Left cardiac atrium (tissue), 4 donors: ENCODE measurements at regions not wholly inside any gene's neighbourhood (a gene's known extent, or its start where the extent isn't known, plus 50 kb on each side); places are given as distances from the start of the nearest gene placed in this dataset.
A peak's percentile ranks its signal among the peaks of the same experiment; 100 is the strongest.
"Not testable (repeated sequence)": the region's sequence is repeated elsewhere in the genome, so short reads cannot be mapped to it uniquely, and the experiment has no call there.

ENCODE experiments used
- ATAC-seq, 2 donors: fragments of 200-7000 bp; cut with Tn5 transposase; one replicate each; pipeline ENCODE4 v1.9.1; 2020; ENCODE audit warnings: mild to moderate bottlenecking in 2 of 2, moderate library complexity in 2 of 2
- DNase-seq: peaks from one replicate; pipeline ENCODE4 v3.0.0-alpha.2; 2020
- intact Hi-C, 2 donors: fragments of 100-400 bp; cut with DNase I; formaldehyde crosslinking; loops; one replicate each; pipeline versions ENCODE4 v1.14.1 to v1.15.1; 2022 to 2023
- donor health status: DM: no; HTN: yes; CAD: no.
- donor health status: DM: no; HTN: yes; CAD: no; lungs with severe emphysema.
- donor health status: DM: yes; HTN: yes; CAD: no.
- donor health status: Dilated cardiomyopathy.

DNA sequence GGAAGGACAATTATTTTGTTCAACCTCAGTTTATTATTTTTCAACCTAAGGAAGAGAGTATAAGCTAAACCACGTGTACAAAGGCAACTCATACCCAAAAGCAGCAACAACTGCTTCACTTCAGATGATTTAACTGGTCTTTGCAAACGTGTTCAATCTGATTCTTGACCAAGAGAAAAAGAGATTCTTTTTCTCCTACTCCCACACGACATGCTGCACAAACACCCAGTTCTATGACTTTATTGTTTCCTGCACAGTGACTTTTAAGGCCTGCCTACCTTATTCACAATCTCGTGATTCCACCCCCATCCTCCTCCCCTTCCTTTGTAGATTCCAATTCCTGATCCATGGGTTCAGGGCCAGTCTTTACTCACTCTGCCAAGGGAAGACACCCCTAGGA is 1394.8 kb upstream of the ZEB2 start:
- ATAC-seq (no peak), DNase-seq (no peak)
- intact Hi-C loops = no loop called here

DNA sequence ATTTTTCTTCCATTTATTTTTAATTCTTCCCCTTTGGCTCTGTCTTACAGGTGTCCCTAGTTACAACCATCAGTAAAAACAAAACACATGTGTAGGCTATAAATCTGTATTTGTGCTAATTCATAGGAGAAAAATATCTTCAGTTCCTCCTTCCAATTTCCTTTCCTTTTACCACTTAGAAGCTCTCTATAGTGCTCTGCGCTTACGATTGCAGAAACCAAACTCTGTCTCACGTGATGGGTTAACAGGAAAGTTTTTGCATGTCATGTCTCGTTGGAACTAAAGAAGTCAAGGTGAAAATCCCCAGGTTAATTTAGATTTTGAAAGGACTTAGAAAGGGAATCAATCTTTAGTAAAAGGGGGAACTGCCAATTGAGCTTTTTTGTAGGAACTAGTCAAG is 1390.5 kb upstream of the ZEB2 start:
- DNase-seq (no peak), ATAC-seq (no peak)
- intact Hi-C loops = no loop called here

DNA sequence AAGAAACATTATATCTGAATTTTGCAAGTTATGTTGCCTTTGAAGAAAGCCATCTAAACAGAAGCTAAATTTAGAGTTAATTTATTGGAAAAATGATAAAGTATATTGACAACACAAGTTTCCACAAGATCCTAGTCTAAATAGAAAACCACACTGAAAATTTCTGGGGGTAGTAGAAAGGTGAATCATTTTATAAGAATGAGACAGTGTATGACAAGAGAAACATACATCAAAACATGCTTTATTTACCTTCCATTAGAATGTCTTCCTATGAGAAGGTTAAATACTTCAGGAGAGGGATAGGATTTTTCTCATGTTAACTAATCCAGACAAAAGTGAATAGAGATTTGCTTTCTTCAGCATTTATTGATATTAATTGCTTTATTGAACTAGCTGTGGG is 1389.8 kb upstream of the ZEB2 start:
- intact Hi-C loops = no loop called here
- ATAC-seq (no peak), DNase-seq (no peak)

DNA sequence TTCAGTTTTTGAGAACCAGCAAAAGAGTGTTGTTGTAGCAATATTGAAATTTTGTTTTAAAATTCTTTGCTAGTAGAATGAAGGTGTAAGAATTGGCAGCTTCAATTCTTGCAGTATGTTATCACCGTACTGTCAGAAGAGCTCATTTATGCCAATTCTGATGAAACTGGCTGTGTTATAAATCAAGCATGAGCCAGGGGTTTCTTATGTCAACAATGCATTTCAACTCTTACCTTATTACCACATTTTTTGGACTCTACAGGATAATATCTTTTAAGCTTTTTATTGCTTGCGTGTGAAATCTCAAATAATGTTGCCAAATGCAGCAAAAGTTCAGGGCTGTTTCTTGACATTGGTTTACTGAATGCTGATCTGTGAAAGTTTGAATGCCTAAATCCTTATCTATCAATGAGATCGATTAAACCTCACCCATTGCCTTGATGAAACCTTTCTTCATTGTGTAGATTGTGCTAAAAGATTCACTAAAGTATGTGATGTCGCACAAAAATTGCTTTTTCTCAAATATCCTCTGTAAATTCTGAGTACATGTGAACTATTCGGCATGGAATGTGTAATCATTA is 1389.3 kb upstream of the ZEB2 start:
- intact Hi-C loops = no loop called here
- ATAC-seq (no peak), DNase-seq (no peak)

DNA sequence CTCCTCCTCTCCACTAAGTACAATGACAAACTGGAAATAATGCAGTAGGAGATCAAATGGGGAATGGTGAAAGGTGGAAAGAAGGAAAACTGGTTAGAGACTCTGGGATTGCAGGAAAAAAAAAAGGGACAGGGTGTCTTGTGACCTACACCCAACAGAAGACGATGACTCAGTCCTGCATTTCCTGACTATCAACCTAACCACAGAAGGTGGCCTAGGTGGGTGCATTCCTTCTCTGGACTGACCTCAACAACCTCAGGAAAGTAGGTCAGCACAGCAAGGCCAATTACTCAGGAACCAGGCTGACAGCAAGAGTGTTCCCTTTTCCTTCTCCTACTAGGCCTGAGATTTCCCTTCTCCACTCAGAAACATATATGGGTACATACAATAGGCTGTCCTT is 1386.4 kb upstream of the ZEB2 start:
- ATAC-seq (no peak), DNase-seq (no peak)
- intact Hi-C loops = no loop called here

DNA sequence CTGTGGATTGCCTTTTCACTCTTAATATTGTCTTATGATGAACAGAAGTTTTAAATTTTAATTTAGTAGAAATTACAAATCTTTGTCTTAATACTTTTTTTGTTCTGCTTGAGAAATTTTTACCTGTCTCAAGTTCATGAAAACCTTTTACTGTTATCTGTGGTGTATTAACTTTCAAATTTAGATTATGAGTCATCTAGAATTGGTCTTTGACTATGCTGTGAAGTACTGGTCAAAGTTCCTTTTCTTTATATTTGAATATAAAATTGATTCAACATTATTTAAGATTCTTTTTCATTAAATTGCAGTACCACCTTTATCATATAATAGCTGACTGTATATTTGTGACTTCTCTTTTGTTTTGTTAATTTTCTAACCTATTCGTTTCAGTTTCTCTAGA is 1385.5 kb upstream of the ZEB2 start:
- no peak for DNase-seq
- intact Hi-C loops = no loop called here
- ATAC-seq = no peak

DNA sequence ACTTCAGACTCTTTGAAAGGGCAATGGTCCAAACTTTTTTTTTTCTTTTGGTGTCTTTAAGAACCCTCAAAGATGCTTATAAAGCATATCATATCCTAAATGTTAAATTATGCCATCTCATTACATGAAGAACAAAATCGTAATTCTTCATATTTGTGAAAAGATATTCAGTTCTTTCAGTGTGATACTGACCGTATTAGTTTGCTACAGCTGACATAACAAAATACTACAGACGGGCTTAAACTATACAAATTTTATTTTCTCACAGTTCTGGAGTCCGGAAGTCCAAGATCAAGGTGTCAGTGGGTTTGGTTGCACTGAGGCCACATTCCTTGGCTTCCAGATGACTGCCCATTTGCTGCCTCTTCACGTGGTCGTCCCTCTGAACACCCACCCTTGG is 1377.2 kb upstream of the ZEB2 start:
- intact Hi-C loops = no loop called here
- ATAC-seq (no peak), DNase-seq (no peak)

DNA sequence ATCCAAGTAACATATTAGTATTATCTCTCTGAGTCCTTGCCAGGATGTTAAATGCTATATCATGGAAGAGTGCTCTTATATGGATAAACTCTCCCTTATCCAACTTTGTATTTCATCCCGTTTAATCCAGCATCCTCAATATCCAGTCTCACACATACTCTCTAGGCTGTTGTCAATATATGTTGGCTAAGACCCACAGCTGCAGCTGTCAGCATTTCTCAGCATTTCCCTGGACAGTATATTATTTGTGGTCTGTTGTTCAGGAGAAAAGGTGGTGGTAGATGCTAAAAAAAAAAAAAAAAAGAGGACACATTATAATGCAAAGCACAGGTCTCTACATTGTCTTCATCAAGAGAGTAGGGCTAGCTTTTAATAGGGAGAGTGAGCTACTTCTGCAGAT is 1368.0 kb upstream of the ZEB2 start:
- ATAC-seq (no peak), DNase-seq (no peak)
- intact Hi-C loops = no loop called here

DNA sequence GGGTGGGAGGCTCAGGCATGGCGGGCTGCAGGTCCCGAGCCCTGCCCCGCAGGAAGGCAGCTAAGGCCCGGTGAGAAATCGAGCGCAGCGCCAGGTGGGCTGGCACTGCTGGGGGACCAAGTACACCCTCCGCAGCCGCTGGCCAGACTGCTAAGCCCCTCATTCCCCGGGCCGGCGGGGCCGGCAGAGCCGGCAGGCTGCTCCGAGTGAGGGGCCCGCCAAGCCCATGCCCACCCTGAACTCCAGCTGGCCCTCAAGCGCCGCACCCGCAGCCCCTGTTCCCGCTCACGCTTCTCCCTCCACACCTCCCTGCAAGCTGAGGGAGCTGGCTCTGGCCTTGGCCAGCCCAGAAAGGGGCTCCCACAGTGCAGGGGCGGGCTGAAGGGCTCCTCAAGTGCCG is 1361.1 kb upstream of the ZEB2 start:
- DNase-seq, intact Hi-C loops, ATAC-seq: not testable (repeated sequence)

DNA sequence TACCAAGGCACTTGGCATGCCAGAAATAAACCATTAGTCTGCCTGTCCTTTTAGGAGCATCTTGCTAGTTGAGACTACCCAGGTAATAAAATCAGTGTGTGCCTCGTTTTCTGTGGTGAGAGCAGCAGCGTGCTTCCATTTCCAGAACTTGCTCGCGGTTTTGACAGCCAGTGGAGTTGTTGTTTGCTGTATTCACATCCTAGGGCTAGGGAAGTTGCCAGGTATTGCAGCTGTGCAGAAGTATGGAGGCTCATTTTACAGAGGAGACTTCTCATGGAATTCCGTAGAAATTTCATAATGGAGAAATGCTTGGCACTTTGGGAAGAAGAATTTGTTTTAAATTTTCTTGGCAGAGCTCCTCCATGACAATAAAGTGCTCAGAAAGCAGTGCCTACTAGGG is 1355.1 kb upstream of the ZEB2 start:
- ATAC-seq = peak in 1 of 2 donors; percentile 33
- DNase-seq = no peak
- intact Hi-C loops = no loop called here

DNA sequence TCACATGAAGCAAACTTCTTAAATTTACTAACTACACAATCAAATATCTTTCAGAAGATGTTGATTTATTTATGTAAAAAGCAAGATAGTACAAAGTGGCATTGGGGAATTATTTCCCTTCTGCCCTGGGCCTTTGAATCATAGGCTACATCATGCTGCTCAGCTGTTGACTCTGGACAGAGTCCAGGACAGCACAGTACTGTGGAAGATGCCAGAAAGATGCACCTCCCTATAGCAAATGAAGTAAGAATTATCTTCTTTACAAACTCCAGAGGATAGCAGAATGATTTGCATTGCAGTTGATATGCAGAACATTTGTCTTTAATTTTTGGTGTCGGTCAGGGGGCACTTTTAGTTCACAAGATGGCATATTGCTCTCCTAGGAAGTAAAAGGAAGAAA is 1354.5 kb upstream of the ZEB2 start:
- intact Hi-C loops = no loop called here
- DNase-seq (peak; percentile 21), ATAC-seq (peak; percentile 50 to 90)

DNA sequence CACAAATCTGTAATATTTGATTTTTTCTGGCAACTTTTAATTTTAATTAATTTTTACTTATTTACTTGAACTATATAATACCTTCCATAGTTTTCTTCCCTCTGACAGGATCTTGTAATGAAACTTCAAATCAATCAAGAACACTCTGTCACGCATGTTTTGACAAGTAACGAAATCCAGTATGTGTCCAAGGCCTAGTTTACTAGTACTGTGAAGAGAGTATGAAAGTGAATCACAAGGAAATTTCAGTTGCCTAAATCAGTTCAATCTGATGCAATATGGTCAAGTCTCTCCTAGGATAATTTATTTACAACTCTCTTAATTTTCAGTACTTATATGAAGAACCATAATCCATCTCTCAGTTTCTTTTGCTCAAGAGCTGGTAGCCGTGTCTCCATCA is 1344.6 kb upstream of the ZEB2 start:
- intact Hi-C loops = no loop called here
- no peak for ATAC-seq
- DNase-seq = no peak

DNA sequence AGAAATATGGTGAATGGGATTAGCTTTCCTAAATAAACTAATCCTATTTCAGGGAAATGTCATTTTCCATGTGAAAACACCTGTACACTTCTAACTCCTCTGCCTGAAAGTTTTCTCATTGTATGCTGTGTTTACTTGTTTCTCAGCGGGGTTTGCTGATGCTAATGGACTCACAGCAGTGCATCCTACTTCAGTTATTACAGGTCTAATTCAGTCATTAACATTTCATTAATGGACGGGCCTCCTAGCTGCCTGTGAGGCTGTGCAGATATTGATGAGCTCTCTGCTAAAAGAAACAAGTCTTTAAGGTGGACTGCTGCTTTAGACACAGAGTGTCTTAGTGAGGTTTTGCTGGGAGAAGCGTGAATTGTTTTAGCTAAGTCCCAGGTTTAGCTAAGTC is 1342.0 kb upstream of the ZEB2 start:
- intact Hi-C loops = no loop called here
- no peak for DNase-seq
- no peak for ATAC-seq

DNA sequence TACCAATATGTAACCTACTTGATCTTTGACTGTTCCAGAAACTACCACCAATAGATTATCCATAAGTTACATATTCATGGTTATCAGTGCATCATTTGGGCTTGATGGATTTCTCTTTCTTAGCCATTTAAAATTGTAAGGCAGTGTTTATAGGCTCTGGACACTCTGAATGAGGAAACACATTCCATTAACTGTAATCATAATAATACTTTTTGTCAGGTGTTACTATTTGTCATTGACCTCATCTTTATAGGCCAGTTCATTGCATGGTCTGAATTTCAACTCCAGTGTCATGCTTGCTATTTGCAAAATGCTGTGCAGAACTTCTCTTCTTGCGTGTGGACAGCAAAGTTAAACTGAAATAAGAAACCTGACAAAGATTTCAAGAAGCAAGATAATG is 1340.2 kb upstream of the ZEB2 start:
- intact Hi-C loops = no loop called here
- no peak for DNase-seq
- no peak for ATAC-seq

DNA sequence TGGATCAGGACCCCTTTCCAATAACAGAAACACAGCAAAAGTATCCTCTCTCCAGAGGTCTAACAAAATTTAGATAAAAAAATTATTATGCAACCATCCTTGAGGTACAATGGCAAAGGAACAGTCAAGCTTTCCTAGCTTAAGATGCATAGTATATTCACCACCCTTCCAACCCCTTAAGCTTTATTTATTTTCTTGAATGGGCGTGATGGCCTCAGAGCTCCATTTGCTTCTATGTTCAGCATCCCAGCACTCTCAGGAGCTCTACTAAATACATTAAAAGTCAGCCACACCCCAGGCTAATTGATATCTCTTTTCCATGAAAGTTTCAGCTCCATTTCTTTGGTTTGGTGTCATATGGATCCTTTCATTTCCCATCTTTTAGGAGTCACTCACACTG is 1335.2 kb upstream of the ZEB2 start:
- intact Hi-C loops = no loop called here
- ATAC-seq = no peak
- DNase-seq = no peak

DNA sequence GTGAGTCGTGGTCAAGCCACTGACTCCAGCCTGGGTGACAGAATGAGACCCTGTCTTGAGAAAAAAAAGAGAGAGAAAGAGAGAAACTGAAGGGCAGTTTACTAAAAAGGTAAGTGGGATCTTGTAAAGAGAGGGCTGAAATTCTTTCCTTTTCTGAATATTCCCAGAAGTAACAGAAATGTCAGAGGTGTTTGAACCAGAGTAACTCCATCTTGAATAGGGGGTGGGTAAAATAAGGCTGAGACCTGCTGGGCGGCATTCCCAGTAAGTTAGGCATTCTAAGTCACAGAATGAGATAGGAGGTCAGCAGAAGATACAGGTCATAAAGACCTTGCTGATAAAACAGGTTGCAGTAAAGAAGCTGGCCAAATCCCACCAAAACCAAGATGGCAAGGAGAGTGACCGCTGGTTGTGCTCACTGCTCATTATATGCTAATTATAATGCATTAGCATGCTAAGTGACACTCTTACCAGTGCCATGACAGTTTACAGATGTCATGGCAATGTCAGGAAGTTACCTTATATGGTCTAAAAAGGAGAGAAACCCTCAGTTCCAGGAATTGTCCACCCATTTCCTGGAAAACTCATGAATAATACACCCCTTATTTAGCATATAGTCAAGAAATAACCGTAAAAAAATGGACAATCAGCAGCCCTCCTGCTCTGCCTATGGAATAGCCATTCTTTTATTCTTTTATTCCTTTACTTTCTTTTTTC is 1334.3 kb upstream of the ZEB2 start:
- DNase-seq = no peak

DNA sequence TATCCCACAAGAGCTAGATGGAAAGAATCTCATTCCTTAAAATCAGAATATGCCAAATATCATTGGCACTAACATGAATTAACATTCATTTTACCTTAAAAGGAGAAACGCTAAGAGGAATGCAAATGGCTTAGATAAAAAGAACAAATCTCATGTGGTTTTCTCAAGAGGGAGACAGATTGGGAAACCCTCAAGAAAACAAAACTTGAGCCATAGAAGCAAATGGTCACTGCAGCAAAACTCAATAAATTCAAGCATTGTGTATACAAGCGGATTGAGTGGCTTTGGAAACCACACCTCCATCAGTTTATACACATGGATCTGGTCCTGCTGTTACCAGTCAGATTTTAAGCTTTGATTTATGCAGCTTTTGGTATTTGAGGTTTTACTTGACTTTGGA is 1331.8 kb upstream of the ZEB2 start:
- no peak for DNase-seq
- ATAC-seq = peak in 1 of 2 donors; percentile 38
- intact Hi-C loops = no loop called here

More for the DNA sequence above, 1334.3 kb upstream of the ZEB2 start:
- intact Hi-C loops = no loop called here
- ATAC-seq = no peak

DNA sequence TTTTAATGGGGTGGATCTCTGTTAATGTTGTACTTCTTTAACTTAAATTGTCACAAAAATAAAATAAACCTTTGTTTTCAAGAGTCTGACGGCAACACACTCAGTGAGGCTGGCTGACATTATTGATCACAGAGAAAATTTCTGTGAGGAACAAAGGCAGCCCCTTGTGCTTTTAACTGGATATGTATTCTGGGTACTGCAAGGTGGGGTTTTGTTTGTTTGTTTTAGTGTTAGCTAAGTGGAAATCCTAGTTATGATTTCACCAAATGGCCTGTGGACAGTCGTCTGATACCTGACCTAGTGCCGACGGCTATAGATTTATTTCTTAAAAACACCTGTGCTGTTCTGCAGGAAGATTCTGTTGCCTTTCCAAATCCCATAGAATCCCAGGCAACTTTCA is 1329.5 kb upstream of the ZEB2 start:
- intact Hi-C loops = no loop called here
- no peak for ATAC-seq
- no peak for DNase-seq

DNA sequence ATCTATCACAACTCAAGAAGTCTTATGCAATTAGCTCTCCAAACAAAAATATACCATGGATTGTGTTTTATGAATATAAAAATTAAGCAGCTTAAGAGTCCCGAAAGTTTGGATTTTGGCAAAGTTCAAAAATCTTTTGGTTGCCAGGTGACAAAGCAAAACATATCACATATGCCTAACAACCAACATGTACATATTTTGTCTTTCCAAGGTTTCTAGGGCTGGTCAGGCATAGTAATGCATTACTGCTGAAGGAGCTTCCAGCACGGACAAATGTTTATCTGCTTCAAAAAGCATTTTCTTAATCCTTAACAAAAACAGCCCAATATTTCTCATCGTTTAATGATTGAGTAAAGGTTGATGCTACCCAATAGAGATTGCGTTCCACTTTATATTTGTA is 1327.1 kb upstream of the ZEB2 start:
- intact Hi-C loops = no loop called here

DNA sequence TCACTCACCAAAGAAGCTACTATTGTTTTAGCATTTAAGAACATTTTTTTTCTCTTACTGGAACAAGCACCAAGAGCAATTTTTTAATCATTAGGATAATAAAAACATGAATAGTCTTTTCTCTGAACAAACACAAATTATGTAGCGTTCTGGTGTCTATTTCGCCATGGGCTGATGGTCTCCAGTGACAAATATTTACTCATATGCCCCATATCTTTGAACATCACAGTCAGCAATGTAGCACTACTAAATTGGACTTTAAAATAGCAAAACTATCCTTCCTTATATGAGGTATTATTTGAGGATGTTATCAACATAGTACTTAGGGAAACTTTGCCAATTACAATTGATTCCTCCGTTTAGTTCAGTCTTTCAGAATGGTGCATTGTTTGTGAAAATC is 1326.0 kb upstream of the ZEB2 start:
- ATAC-seq (no peak), DNase-seq (no peak)
- intact Hi-C loops = no loop called here

More for the DNA sequence above, 1327.1 kb upstream of the ZEB2 start:
- ATAC-seq = peak; percentile 53 to 79
- no peak for DNase-seq

DNA sequence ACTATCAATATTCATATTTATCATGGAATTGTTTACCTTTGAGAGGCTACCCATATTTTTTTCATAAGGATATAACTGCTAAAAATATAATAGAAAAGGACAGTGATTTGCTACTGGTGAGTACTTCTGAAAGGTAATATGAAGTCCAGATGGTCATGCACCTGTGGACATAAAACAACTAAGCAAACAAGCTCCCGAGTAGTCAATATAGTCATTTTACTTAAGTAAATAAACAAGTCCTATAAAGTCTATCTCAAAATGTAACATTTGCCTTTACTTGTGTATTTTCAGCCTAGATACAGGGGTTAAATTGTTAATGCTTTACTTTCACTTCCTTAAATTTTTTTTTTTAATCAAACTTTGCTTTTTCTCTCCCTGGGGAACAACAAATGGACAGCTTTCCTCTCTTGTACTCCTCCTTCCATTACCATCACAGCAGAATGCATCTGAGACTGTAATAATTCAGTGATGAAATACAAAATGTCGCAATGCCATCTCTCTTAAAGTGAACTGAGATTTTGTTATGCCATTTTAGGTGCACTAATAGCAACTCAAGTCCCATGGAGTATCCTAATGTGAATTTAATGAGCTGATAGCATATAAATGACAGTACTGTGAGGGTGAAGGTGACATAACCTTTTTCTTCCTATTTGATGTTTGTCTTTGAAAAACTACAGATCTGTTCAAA is 1325.4 kb upstream of the ZEB2 start:
- ATAC-seq (peak in 1 of 2 donors; percentile 43), DNase-seq (no peak)
- intact Hi-C loops = no loop called here
